ENCODE measurements at regions not wholly inside any gene's neighbourhood (a gene's known extent, or its start where the extent isn't known, plus 50 kb on each side); places are given as distances from the start of the nearest gene placed in this dataset.

DNA sequence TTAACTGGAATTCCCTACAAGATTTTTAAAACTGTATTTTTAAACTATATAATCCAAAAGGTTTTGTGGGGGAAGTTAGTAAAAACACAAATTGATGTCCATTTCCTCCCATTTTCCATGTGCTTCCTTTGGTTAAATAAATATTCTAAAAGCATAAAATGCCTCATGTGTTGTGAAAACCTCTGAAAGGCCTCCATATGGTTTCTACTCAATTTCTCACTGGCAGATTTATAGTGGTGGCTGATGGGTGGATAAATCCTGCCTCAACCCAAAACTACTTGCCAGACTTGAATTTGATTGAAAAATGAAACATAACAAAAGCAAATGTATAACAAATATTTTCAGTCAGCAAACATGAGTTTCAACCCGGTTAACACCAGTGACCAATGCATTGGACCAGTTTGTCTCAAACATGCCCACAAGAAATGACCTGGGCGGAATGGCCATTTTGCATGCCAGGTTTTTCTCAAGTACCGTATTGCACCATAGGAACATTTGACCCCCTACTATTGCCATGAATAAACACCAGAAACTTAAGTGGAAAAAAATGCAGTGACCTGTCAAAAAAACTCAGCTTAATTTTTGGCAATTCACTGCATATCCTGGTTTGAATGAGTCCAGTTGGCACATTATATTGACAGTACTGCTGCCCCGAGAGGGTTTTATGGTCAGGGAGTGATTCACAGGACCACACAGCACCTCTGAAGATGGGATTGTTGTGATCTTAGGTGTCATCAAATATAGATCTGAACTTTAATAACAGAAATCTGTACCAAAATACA lies 454.6 kb upstream of the ANKRD30A start:
- Histone ChIP-seq H3K4me2 (ENCODE audit: low read length) (no peak overlapping the region), H3K36me3 (ENCODE audit: control insufficient read depth, insufficient read depth, low read length) (no peaks in the 10 kb centered on the region), H3K4me3 (ENCODE audit: low read depth, low read length) (no peak overlapping the region), H2AFZ (no peak overlapping the region), H3K27ac (no peak overlapping the region), H3K9ac (no peak overlapping the region), H3K27me3 (ENCODE audit: control insufficient read depth, insufficient read depth, low read length) (no peaks in the 10 kb centered on the region), H3K79me2 (no peaks in the 10 kb centered on the region), H3K9me3 (ENCODE audit: control insufficient read depth, low read length) (no peaks in the 10 kb centered on the region), H3K4me1 (no peaks in the 10 kb centered on the region)
- no peak for TF ChIP-seq CTCF (IDR thresholded peaks at IDR 0.05)

- Histone ChIP-seq H3K9ac (no peak overlapping the region), H3K4me2 (ENCODE audit: low read length) (no peak overlapping the region), H3K27me3 (ENCODE audit: control insufficient read depth, insufficient read depth, low read length) (no peaks in the 10 kb centered on the region), H3K36me3 (ENCODE audit: control insufficient read depth, insufficient read depth, low read length) (no peaks in the 10 kb centered on the region), H3K27ac (no peak overlapping the region), H3K4me3 (ENCODE audit: low read depth, low read length) (no peak overlapping the region), H2AFZ (no peak overlapping the region), H3K4me1 (no peaks in the 10 kb centered on the region), H3K9me3 (ENCODE audit: control insufficient read depth, low read length) (no peaks in the 10 kb centered on the region), H3K79me2 (no peaks in the 10 kb centered on the region)
- no peak for TF ChIP-seq CTCF (IDR thresholded peaks at IDR 0.05)
These were observed 455.6 kb upstream of the ANKRD30A start for GRCh38 chr10:36669615-36670352.

DNA sequence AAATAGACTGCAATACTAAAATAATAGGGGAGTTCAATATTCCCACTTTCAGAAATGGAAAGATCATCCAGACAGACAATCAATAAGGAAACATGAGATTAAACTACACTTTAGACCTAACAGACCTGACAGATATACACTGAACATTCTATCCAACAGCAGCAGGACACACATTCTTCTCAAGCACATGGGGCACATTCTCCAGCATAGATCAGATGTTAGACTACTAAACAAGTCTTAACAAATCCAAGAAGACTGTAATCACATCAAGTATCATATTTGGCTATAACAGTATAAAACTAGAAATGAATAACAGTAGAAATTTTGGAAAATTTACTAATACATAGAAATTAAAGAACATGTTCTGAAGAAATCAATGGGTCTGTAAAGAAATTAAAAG lies 458.9 kb upstream of the ANKRD30A start:
- no peak overlapping the region for H3K9ac ChIP-seq
- H3K4me2 ChIP-seq (ENCODE audit: low read length), result no peak overlapping the region
- H3K9me3 ChIP-seq (ENCODE audit: control insufficient read depth, low read length), result peaks cover 2% of the 10 kb centered on the region
- no peak overlapping the region for H3K4me3 ChIP-seq (ENCODE audit: low read depth, low read length)
- no peak overlapping the region for H3K27ac ChIP-seq
- TF ChIP-seq CTCF (IDR thresholded peaks at IDR 0.05), result no peak
- H3K79me2 ChIP-seq, result no peaks in the 10 kb centered on the region
- no peaks in the 10 kb centered on the region for H3K36me3 ChIP-seq (ENCODE audit: control insufficient read depth, insufficient read depth, low read length)
- H3K27me3 ChIP-seq (ENCODE audit: control insufficient read depth, insufficient read depth, low read length), result no peaks in the 10 kb centered on the region
- no peaks in the 10 kb centered on the region for H3K4me1 ChIP-seq
- H2AFZ ChIP-seq, result no peak overlapping the region

GRCh38 chr10:36662571-36662970 lies 462.8 kb upstream of the ANKRD30A start:
- H3K4me2 ChIP-seq (ENCODE audit: low read length), result no peak overlapping the region
- no peak for TF ChIP-seq CTCF (IDR thresholded peaks at IDR 0.05)
- H3K4me3 ChIP-seq (ENCODE audit: low read depth, low read length), result no peak overlapping the region

More at GRCh38 chr10:36662571-36662970, 462.8 kb upstream of the ANKRD30A start:
- no peaks in the 10 kb centered on the region for H3K36me3 ChIP-seq (ENCODE audit: control insufficient read depth, insufficient read depth, low read length)
- H2AFZ ChIP-seq, result no peak overlapping the region
- H3K27ac ChIP-seq, result no peak overlapping the region
- no peaks in the 10 kb centered on the region for H3K27me3 ChIP-seq (ENCODE audit: control insufficient read depth, insufficient read depth, low read length)
- H3K79me2 ChIP-seq, result no peaks in the 10 kb centered on the region
- no peak overlapping the region for H3K9ac ChIP-seq
- H3K9me3 ChIP-seq (ENCODE audit: control insufficient read depth, low read length), result peaks cover 2% of the 10 kb centered on the region
- H3K4me1 ChIP-seq, result no peaks in the 10 kb centered on the region

Measured in parathyroid adenoma (tissue), 2 donors.